HEK293 (cell line): ENCODE measurements at regions not wholly inside any gene's neighbourhood (a gene's known extent, or its start where the extent isn't known, plus 50 kb on each side); places are given as distances from the start of the nearest gene placed in this dataset.

Experiments
- CTCF ChIA-PET: fragments of 350-600 bp; formaldehyde crosslinking; extraction: SDS; loops from one replicate; lab custom pipeline; 2021; ENCODE audit warnings: antibody characterized with exemption; lab: Yijun Ruan, JAX
- POLR2A ChIA-PET: fragments of 300-600 bp; formaldehyde crosslinking; extraction: SDS; loops from one replicate; lab custom pipeline; 2020; ENCODE audit warnings: antibody characterized with exemption, inconsistent platforms; lab: Yijun Ruan, JAX
- H3K27ac ChIP-seq: fragments of 200-500 bp; sonication (Bioruptor generic); 2 replicates; pipeline ENCODE4 v1.5.1; 2014; ENCODE audit warnings: low read depth, low read length, control low read depth, inconsistent platforms; ENCODE audit errors: extremely low read depth
- H3K36me3 ChIP-seq, 2 experiments: fragments of 200-500 bp in 1 of 2; sonication (Bioruptor generic) in 1 of 2; 1 replicate in 1 of 2; 2 replicates in 1 of 2; pipeline ENCODE4 v1.5.1; 2014 to 2017; ENCODE audit warnings: inconsistent platforms in 2 of 2, low read length in 2 of 2; ENCODE audit not compliant: control insufficient read depth in 2 of 2, insufficient read depth in 1 of 2
- H3K4me1 ChIP-seq: fragments of 200-500 bp; sonication (Bioruptor generic); 2 replicates; pipeline ENCODE4 v1.5.1; 2014; ENCODE audit warnings: mild to moderate bottlenecking, low read length, inconsistent platforms; ENCODE audit not compliant: control insufficient read depth, insufficient read depth
- H3K4me3 ChIP-seq: 2 replicates; pipeline ENCODE4 v1.5.1; 2011; ENCODE audit warnings: low read depth, mild to moderate bottlenecking, control low read depth, low read length, moderate library complexity
- H3K9me3 ChIP-seq: fragments of 200-500 bp; sonication (Bioruptor generic); 2 replicates; pipeline ENCODE4 v1.5.1; 2014; ENCODE audit warnings: low read depth, low read length, inconsistent platforms; ENCODE audit not compliant: control insufficient read depth, insufficient read depth
- BCL11A ChIP-seq: fragments of 450-650 bp; formaldehyde crosslinking; IDR thresholded peaks from 2 replicates; pipeline ENCODE4 v1.5.1; 2016; ENCODE audit warnings: low read depth, missing biosample characterization, missing genetic modification characterization
- OSR2 ChIP-seq: fragments of 450-650 bp; formaldehyde crosslinking; IDR thresholded peaks from 2 replicates; pipeline ENCODE4 v1.5.1; 2016; ENCODE audit warnings: missing biosample characterization, missing genetic modification characterization
- SCRT1 ChIP-seq: fragments of 450-650 bp; formaldehyde crosslinking; IDR thresholded peaks from 2 replicates; pipeline ENCODE4 v1.5.1; 2016; ENCODE audit warnings: missing biosample characterization, missing genetic modification characterization, borderline replicate concordance
- WT1 ChIP-seq: fragments of 450-650 bp; formaldehyde crosslinking; IDR thresholded peaks from 2 replicates; pipeline ENCODE4 v1.5.1; 2016; ENCODE audit warnings: missing biosample characterization, missing genetic modification characterization
- ZEB2 ChIP-seq: fragments of 450-650 bp; formaldehyde crosslinking; IDR thresholded peaks from 2 replicates; pipeline ENCODE4 v1.5.1; 2016; ENCODE audit warnings: missing biosample characterization, missing genetic modification characterization
- ZNF133 ChIP-seq: fragments of 450-650 bp; formaldehyde crosslinking; IDR thresholded peaks from 2 replicates; pipeline ENCODE4 v1.5.1; 2016; ENCODE audit warnings: missing biosample characterization, missing genetic modification characterization
- ZNF146 ChIP-seq: fragments of 450-650 bp; formaldehyde crosslinking; IDR thresholded peaks from 2 replicates; pipeline ENCODE4 v1.5.1; 2016; ENCODE audit warnings: missing biosample characterization, missing genetic modification characterization
- ZNF221 ChIP-seq: fragments of 450-650 bp; formaldehyde crosslinking; IDR thresholded peaks from 2 replicates; pipeline ENCODE4 v1.5.1; 2017; ENCODE audit warnings: missing biosample characterization, missing genetic modification characterization, borderline replicate concordance
- ZNF354C ChIP-seq: fragments of 450-650 bp; formaldehyde crosslinking; IDR thresholded peaks from 2 replicates; pipeline ENCODE4 v1.5.1; 2016; ENCODE audit warnings: missing biosample characterization, missing genetic modification characterization, low read depth, borderline replicate concordance
- ZNF394 ChIP-seq: fragments of 450-650 bp; formaldehyde crosslinking; IDR thresholded peaks from 2 replicates; pipeline ENCODE4 v1.5.1; 2016; ENCODE audit warnings: missing biosample characterization, missing genetic modification characterization, mild to moderate bottlenecking, moderate library complexity, borderline replicate concordance
- ZNF521 ChIP-seq: fragments of 450-650 bp; formaldehyde crosslinking; IDR thresholded peaks from 2 replicates; pipeline ENCODE4 v1.5.1; 2017; ENCODE audit warnings: missing biosample characterization, mild to moderate bottlenecking, missing genetic modification characterization
- ZNF571 ChIP-seq: fragments of 450-650 bp; formaldehyde crosslinking; IDR thresholded peaks from 2 replicates; pipeline ENCODE4 v1.5.0; 2017; ENCODE audit warnings: missing biosample characterization, missing genetic modification characterization
- ZNF830 ChIP-seq: fragments of 450-650 bp; IDR thresholded peaks from 2 replicates; pipeline ENCODE4 v1.5.0; 2018; ENCODE audit warnings: missing biosample characterization, missing genetic modification characterization, low read depth, mild to moderate bottlenecking, moderate library complexity
- TF ChIP-seq, protein P1 (sequence below): fragments of 450-650 bp; formaldehyde crosslinking; IDR thresholded peaks from 2 replicates; pipeline ENCODE4 v1.5.1; 2016; ENCODE audit warnings: missing biosample characterization, missing genetic modification characterization, borderline replicate concordance
- TF ChIP-seq, protein P2 (sequence below): fragments of 450-650 bp; formaldehyde crosslinking; IDR thresholded peaks from 2 replicates; pipeline ENCODE4 v1.5.1; 2017; ENCODE audit warnings: missing biosample characterization, missing genetic modification characterization
- TF ChIP-seq, protein P3 (sequence below): fragments of 450-650 bp; formaldehyde crosslinking; IDR thresholded peaks from 2 replicates; pipeline ENCODE4 v1.5.1; 2016; ENCODE audit warnings: missing biosample characterization, missing genetic modification characterization
- TF ChIP-seq, protein P4 (sequence below): fragments of 450-650 bp; formaldehyde crosslinking; IDR thresholded peaks from 2 replicates; pipeline ENCODE4 v1.5.1; 2016; ENCODE audit warnings: missing biosample characterization, missing genetic modification characterization, low read depth
- TF ChIP-seq, protein P5 (sequence below): fragments of 450-650 bp; formaldehyde crosslinking; IDR thresholded peaks from 2 replicates; pipeline ENCODE4 v1.5.1; 2017; ENCODE audit warnings: missing biosample characterization, mild to moderate bottlenecking, missing genetic modification characterization, moderate library complexity
- TF ChIP-seq, protein P6 (sequence below): fragments of 450-650 bp; IDR thresholded peaks from 2 replicates; pipeline ENCODE4 v1.5.1; 2018; ENCODE audit warnings: missing biosample characterization, missing genetic modification characterization
- TF ChIP-seq, protein P7 (sequence below): fragments of 450-650 bp; formaldehyde crosslinking; IDR thresholded peaks from 2 replicates; pipeline ENCODE4 v1.5.1; 2016; ENCODE audit warnings: missing biosample characterization, missing genetic modification characterization

DNA sequence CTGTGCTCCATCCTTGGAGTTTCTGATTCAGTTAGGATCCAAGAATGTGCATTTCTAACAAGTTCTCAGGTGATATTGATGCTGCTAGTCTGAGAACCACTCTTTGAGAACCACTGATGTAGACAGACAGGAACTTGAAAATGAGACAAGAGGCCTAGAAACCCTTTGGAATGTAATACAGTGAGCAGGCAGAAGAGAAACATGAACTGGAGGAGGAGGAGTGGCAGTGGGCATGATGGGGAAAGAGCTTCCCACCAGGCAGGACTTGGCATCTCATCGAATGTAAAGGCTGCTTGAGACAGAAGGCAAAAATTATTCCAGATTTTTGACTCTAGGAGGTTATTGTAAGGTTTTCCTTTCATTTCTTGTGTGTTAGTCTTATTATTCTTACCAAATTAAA is 295.8 kb upstream of the SGCD start:
- ChIA-PET POLR2A (no interaction called here), CTCF (no interaction called here)
- H3K4me3 ChIP-seq = no peak overlapping the region
- no peaks in the 10 kb centered on the region for H3K36me3 ChIP-seq
- no peak overlapping the region for H3K27ac ChIP-seq
- H3K4me1 ChIP-seq = no peaks in the 10 kb centered on the region
- H3K9me3 ChIP-seq = no peaks in the 10 kb centered on the region
- TF ChIP-seq WT1 (tag by site-specific recombination) = no peak
- TF ChIP-seq ZNF830 (tag by site-specific recombination) = no peak
- TF ChIP-seq SCRT1 (tag by site-specific recombination) = no peak
- no peak for TF ChIP-seq OSR2 (tag by site-specific recombination)
- TF ChIP-seq ZNF146 (tag by site-specific recombination) = no peak
- TF ChIP-seq ZNF571 (tag by site-specific recombination) = no peak
- TF ChIP-seq, protein P1, sequence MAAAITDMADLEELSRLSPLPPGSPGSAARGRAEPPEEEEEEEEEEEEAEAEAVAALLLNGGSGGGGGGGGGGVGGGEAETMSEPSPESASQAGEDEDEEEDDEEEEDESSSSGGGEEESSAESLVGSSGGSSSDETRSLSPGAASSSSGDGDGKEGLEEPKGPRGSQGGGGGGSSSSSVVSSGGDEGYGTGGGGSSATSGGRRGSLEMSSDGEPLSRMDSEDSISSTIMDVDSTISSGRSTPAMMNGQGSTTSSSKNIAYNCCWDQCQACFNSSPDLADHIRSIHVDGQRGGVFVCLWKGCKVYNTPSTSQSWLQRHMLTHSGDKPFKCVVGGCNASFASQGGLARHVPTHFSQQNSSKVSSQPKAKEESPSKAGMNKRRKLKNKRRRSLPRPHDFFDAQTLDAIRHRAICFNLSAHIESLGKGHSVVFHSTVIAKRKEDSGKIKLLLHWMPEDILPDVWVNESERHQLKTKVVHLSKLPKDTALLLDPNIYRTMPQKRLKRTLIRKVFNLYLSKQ (tag by site-specific recombination) = no peak
- TF ChIP-seq, protein P2, sequence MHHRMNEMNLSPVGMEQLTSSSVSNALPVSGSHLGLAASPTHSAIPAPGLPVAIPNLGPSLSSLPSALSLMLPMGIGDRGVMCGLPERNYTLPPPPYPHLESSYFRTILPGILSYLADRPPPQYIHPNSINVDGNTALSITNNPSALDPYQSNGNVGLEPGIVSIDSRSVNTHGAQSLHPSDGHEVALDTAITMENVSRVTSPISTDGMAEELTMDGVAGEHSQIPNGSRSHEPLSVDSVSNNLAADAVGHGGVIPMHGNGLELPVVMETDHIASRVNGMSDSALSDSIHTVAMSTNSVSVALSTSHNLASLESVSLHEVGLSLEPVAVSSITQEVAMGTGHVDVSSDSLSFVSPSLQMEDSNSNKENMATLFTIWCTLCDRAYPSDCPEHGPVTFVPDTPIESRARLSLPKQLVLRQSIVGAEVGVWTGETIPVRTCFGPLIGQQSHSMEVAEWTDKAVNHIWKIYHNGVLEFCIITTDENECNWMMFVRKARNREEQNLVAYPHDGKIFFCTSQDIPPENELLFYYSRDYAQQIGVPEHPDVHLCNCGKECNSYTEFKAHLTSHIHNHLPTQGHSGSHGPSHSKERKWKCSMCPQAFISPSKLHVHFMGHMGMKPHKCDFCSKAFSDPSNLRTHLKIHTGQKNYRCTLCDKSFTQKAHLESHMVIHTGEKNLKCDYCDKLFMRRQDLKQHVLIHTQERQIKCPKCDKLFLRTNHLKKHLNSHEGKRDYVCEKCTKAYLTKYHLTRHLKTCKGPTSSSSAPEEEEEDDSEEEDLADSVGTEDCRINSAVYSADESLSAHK (tag by site-specific recombination) = no peak
- TF ChIP-seq, protein P3, sequence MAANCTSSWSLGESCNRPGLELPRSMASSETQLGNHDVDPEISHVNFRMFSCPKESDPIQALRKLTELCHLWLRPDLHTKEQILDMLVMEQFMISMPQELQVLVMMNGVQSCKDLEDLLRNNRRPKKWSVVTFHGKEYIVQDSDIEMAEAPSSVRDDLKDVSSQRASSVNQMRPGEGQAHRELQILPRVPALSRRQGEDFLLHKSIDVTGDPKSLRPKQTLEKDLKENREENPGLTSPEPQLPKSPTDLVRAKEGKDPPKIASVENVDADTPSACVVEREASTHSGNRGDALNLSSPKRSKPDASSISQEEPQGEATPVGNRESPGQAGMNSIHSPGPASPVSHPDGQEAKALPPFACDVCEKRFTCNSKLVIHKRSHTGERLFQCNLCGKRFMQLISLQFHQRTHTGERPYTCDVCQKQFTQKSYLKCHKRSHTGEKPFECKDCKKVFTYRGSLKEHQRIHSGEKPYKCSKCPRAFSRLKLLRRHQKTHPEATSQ (tag by site-specific recombination) = no peak
- TF ChIP-seq, protein P4, sequence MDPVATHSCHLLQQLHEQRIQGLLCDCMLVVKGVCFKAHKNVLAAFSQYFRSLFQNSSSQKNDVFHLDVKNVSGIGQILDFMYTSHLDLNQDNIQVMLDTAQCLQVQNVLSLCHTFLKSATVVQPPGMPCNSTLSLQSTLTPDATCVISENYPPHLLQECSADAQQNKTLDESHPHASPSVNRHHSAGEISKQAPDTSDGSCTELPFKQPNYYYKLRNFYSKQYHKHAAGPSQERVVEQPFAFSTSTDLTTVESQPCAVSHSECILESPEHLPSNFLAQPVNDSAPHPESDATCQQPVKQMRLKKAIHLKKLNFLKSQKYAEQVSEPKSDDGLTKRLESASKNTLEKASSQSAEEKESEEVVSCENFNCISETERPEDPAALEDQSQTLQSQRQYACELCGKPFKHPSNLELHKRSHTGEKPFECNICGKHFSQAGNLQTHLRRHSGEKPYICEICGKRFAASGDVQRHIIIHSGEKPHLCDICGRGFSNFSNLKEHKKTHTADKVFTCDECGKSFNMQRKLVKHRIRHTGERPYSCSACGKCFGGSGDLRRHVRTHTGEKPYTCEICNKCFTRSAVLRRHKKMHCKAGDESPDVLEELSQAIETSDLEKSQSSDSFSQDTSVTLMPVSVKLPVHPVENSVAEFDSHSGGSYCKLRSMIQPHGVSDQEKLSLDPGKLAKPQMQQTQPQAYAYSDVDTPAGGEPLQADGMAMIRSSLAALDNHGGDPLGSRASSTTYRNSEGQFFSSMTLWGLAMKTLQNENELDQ (tag by site-specific recombination) = no peak

DNA sequence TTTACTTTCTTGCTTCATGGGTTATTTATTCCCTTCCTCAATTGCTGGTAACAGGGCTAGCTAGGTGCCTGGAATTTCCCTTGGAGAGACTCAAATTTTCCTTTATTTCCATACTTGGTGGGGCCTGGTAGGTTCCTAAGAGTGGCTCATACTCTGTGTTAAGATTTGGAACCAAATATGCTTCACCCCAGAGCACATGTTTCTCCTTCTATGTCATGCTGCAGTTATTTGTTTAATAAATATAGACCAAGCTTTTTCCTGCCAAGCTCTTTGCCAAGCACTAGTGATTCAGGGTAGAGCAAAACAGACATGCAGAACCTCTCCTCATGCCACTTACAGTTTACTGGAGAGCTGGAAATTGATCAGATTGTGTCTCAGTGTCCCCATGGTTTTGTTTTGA is 290.3 kb upstream of the SGCD start:
- Histone ChIP-seq H3K4me1 (no peaks in the 10 kb centered on the region), H3K36me3 (no peaks in the 10 kb centered on the region), H3K9me3 (no peaks in the 10 kb centered on the region), H3K27ac (no peak overlapping the region), H3K4me3 (no peak overlapping the region)
- ChIA-PET CTCF (no interaction called here), POLR2A (no interaction called here)
- no peak for TF ChIP-seq ZNF221 (tag by site-specific recombination)
- no peak for TF ChIP-seq ZNF354C (tag by site-specific recombination)
- no peak for TF ChIP-seq ZNF133 (tag by site-specific recombination)
- TF ChIP-seq ZNF521 = no peak
- no peak for TF ChIP-seq ZEB2 (tag by site-specific recombination)
- TF ChIP-seq ZNF394 = no peak
- TF ChIP-seq, protein P5, sequence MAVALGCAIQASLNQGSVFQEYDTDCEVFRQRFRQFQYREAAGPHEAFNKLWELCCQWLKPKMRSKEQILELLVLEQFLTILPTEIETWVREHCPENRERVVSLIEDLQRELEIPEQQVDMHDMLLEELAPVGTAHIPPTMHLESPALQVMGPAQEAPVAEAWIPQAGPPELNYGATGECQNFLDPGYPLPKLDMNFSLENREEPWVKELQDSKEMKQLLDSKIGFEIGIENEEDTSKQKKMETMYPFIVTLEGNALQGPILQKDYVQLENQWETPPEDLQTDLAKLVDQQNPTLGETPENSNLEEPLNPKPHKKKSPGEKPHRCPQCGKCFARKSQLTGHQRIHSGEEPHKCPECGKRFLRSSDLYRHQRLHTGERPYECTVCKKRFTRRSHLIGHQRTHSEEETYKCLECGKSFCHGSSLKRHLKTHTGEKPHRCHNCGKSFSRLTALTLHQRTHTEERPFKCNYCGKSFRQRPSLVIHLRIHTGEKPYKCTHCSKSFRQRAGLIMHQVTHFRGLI (tag by site-specific recombination) = no peak
- TF ChIP-seq BCL11A (tag by site-specific recombination) = no peak
- TF ChIP-seq, protein P1 (tag by site-specific recombination) = no peak
- TF ChIP-seq, protein P6, sequence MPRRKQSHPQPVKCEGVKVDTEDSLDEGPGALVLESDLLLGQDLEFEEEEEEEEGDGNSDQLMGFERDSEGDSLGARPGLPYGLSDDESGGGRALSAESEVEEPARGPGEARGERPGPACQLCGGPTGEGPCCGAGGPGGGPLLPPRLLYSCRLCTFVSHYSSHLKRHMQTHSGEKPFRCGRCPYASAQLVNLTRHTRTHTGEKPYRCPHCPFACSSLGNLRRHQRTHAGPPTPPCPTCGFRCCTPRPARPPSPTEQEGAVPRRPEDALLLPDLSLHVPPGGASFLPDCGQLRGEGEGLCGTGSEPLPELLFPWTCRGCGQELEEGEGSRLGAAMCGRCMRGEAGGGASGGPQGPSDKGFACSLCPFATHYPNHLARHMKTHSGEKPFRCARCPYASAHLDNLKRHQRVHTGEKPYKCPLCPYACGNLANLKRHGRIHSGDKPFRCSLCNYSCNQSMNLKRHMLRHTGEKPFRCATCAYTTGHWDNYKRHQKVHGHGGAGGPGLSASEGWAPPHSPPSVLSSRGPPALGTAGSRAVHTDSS (tag by site-specific recombination) = no peak
- TF ChIP-seq, protein P7, sequence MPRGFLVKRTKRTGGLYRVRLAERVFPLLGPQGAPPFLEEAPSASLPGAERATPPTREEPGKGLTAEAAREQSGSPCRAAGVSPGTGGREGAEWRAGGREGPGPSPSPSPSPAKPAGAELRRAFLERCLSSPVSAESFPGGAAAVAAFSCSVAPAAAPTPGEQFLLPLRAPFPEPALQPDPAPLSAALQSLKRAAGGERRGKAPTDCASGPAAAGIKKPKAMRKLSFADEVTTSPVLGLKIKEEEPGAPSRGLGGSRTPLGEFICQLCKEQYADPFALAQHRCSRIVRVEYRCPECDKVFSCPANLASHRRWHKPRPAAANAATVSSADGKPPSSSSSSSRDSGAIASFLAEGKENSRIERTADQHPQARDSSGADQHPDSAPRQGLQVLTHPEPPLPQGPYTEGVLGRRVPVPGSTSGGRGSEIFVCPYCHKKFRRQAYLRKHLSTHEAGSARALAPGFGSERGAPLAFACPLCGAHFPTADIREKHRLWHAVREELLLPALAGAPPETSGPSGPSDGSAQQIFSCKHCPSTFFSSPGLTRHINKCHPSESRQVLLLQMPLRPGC (tag by site-specific recombination) = no peak
